HCT116 (cell line): ENCODE measurements at regions not wholly inside any gene's neighbourhood (a gene's known extent, or its start where the extent isn't known, plus 50 kb on each side); places are given as distances from the start of the nearest gene placed in this dataset.

Experiments
- ATAC-seq: fragments of 200-7000 bp; cut with Tn5 transposase; 2 replicates; pipeline ENCODE4 v1.9.1; 2020; ENCODE audit warnings: mild to moderate bottlenecking, moderate library complexity
- BruUV-seq: library from RNA; stranded (reverse); fragments of 400-500 nt; replicated peaks from 2 replicates; lab custom pipeline; 2021; lab: Mats Ljungman, UMichigan
- CTCF ChIA-PET: fragments of 300-600 bp; sonication (Branson Sonifier 250); formaldehyde crosslinking; loops from one replicate; lab custom pipeline; 2021; ENCODE audit warnings: antibody characterized with exemption; lab: Charles Lee
- POLR2A ChIA-PET: fragments of 300-600, 350-600 bp; sonication (Branson Sonifier 250); formaldehyde crosslinking; loops from one replicate; lab custom pipeline; 2021; ENCODE audit warnings: antibody characterized with exemption; lab: Charles Lee
- RAD21 ChIA-PET, 2 experiments: fragments of 300-600 bp; sonication (Branson Sonifier 250); formaldehyde crosslinking; loops; one replicate each; lab custom pipeline; 2023; ENCODE audit warnings: low total read pairs in 2 of 2; ENCODE audit not compliant: uncharacterized antibody in 2 of 2, unreplicated experiment in 2 of 2, low non-redundant PET in 1 of 2; lab: Charles Lee
- DNase-seq: peaks from one replicate; pipeline ENCODE4 v3.0.0-alpha.2; 2010; ENCODE audit warnings: low read depth, low spot score
- H2AFZ ChIP-seq: fragments of 200-600 bp; shearing (Covaris generic), sonication (generic); 2 replicates; pipeline ENCODE4 v1.6.1; 2017; ENCODE audit warnings: low read depth, mixed run types, mixed read lengths, antibody characterized with exemption, low read length; ENCODE audit not compliant: poor library complexity, severe bottlenecking
- H3K27ac ChIP-seq: 2 replicates; pipeline ENCODE4 v1.5.1; 2012; ENCODE audit warnings: low read depth, low read length
- H3K27me3 ChIP-seq: fragments of 200-600 bp; sonication (generic); 2 replicates; pipeline ENCODE4 v1.6.1; 2016; ENCODE audit warnings: mixed run types, low read length, mixed read lengths; ENCODE audit not compliant: insufficient read depth
- H3K36me3 ChIP-seq, 2 experiments: fragments of 200-500 bp in 1 of 2; fragments of 200-600 bp in 1 of 2; sonication (Bioruptor generic) in 1 of 2; sonication (generic) in 1 of 2; 2 replicates each; pipeline versions ENCODE4 v1.5.1 to v1.6.1; 2014 to 2016; ENCODE audit warnings: low read length in 2 of 2, inconsistent platforms in 1 of 2, mixed read lengths in 1 of 2, mixed run types in 1 of 2; ENCODE audit not compliant: insufficient read depth in 2 of 2, control insufficient read depth in 1 of 2
- H3K4me1 ChIP-seq, 2 experiments: fragments of 200-600 bp in 1 of 2; sonication (generic) in 1 of 2; 2 replicates each; pipeline versions ENCODE4 v1.5.1 to v1.6.1; 2012 to 2017; ENCODE audit warnings: low read length in 2 of 2, inconsistent platforms in 1 of 2, mild to moderate bottlenecking in 1 of 2, mixed read lengths in 1 of 2, mixed run types in 1 of 2, moderate library complexity in 1 of 2; ENCODE audit not compliant: insufficient read depth in 2 of 2, control insufficient read depth in 1 of 2
- H3K4me2 ChIP-seq: fragments of 200-600 bp; sonication (generic); 2 replicates; pipeline ENCODE4 v1.6.1; 2017; ENCODE audit warnings: mixed run types, low read length, mixed read lengths
- H3K4me3 ChIP-seq, 2 experiments: fragments of 200-600 bp in 1 of 2; sonication (generic) in 1 of 2; replicated peaks in 1 of 2; 2 replicates each; pipeline ENCODE4 v1.5.1; 2011 to 2016; ENCODE audit warnings: low read length in 2 of 2, control low read depth in 1 of 2, low read depth in 1 of 2, mild to moderate bottlenecking in 1 of 2, mixed read lengths in 1 of 2, mixed run types in 1 of 2
- H3K79me2 ChIP-seq: fragments of 200-600 bp; sonication (generic); 2 replicates; pipeline ENCODE4 v1.6.1; 2017; ENCODE audit warnings: mild to moderate bottlenecking, mixed run types, low read length, moderate library complexity, mixed read lengths; ENCODE audit not compliant: insufficient read depth
- H3K9ac ChIP-seq: fragments of 200-600 bp; sonication (generic); 2 replicates; pipeline ENCODE4 v1.6.1; 2016; ENCODE audit warnings: low read length, mixed read lengths
- H3K9me2 ChIP-seq: fragments of 200-600 bp; sonication (generic), shearing (Covaris generic); 2 replicates; pipeline ENCODE4 v1.6.1; 2017; ENCODE audit warnings: mixed run types, mild to moderate bottlenecking, moderate library complexity; ENCODE audit not compliant: insufficient read depth
- H3K9me3 ChIP-seq, 2 experiments: fragments of 200-500 bp in 1 of 2; fragments of 200-600 bp in 1 of 2; sonication (Bioruptor generic) in 1 of 2; sonication (generic) in 1 of 2; 2 replicates each; pipeline ENCODE4 v1.6.1; 2014 to 2017; ENCODE audit warnings: low read length in 2 of 2, mixed read lengths in 2 of 2, inconsistent platforms in 1 of 2, low read depth in 1 of 2, mild to moderate bottlenecking in 1 of 2, mixed run types in 1 of 2, moderate library complexity in 1 of 2; ENCODE audit not compliant: control insufficient read depth in 1 of 2, insufficient read depth in 1 of 2
- H4K20me1 ChIP-seq: fragments of 200-600 bp; sonication (generic), shearing (Covaris generic); 2 replicates; pipeline ENCODE4 v1.6.1; 2017; ENCODE audit warnings: mixed run types, mild to moderate bottlenecking, moderate library complexity; ENCODE audit not compliant: insufficient read depth
- CEBPB ChIP-seq: IDR thresholded peaks from 2 replicates; pipeline ENCODE4 v1.6.1; 2012; ENCODE audit warnings: low read depth
- CTCF ChIP-seq, 3 experiments: fragments of 200-600 bp in 1 of 3; sonication (generic) in 1 of 3; IDR thresholded peaks in 2 of 3; conservative IDR thresholded peaks in 1 of 3; 2 replicates each; pipeline ENCODE4 v1.5.1; 2012 to 2017; ENCODE audit warnings: low read depth in 2 of 3, low read length in 2 of 3, antibody characterized with exemption in 1 of 3, borderline replicate concordance in 1 of 3, control low read depth in 1 of 3, mild to moderate bottlenecking in 1 of 3, mixed read lengths in 1 of 3, mixed run types in 1 of 3, moderate library complexity in 1 of 3; ENCODE audit not compliant: insufficient read depth in 1 of 3
- ELF1 ChIP-seq: IDR thresholded peaks from 2 replicates; pipeline ENCODE4 v1.6.1; 2012; ENCODE audit warnings: low read depth, borderline replicate concordance
- EZH2 ChIP-seq: fragments of 200-600 bp; sonication (generic); IDR thresholded peaks from 2 replicates; pipeline ENCODE4 v1.6.1; 2017; ENCODE audit warnings: antibody characterized with exemption, mixed run types
- FOSL1 ChIP-seq: IDR thresholded peaks from 2 replicates; pipeline ENCODE4 v1.6.1; 2012; ENCODE audit warnings: low read depth
- MAX ChIP-seq: IDR thresholded peaks from 2 replicates; pipeline ENCODE4 v1.6.1; 2012
- POLR2A ChIP-seq: IDR thresholded peaks from 2 replicates; pipeline ENCODE4 v1.7.0; 2011; ENCODE audit warnings: borderline replicate concordance; ENCODE audit not compliant: insufficient read depth, insufficient read length; ENCODE audit errors: extremely low read depth
- RAD21 ChIP-seq: IDR thresholded peaks from 2 replicates; pipeline ENCODE4 v1.6.1; 2012; ENCODE audit warnings: low read depth, mild to moderate bottlenecking
- SRF ChIP-seq: IDR thresholded peaks from 2 replicates; pipeline ENCODE4 v1.6.1; 2012; ENCODE audit warnings: low read depth
- TCF7L2 ChIP-seq: IDR thresholded peaks from 2 replicates; pipeline ENCODE4 v1.7.0; 2011; ENCODE audit warnings: borderline replicate concordance, inconsistent platforms; ENCODE audit not compliant: insufficient read depth, insufficient read length; ENCODE audit errors: extremely low read depth
- ZBTB33 ChIP-seq: IDR thresholded peaks from 2 replicates; pipeline ENCODE4 v1.6.1; 2011; ENCODE audit warnings: mild to moderate bottlenecking, low read length, moderate library complexity; ENCODE audit not compliant: insufficient replicate concordance; ENCODE audit errors: extremely low read depth
- ZFX ChIP-seq: fragments of 450-650 bp; IDR thresholded peaks from 2 replicates; pipeline ENCODE4 v1.6.1; 2017
- ZNF274 ChIP-seq: fragments of 200-500 bp; sonication (Bioruptor generic); IDR thresholded peaks from 2 replicates; pipeline ENCODE4 v1.6.1; 2014; ENCODE audit warnings: mild to moderate bottlenecking, low read depth, low read length, inconsistent platforms
- intact Hi-C: fragments of 100-400 bp; cut with micrococcal nuclease; formaldehyde crosslinking; loops from 2 replicates; pipeline ENCODE4 v1.10.0; 2022
- TF ChIP-seq, protein P1 (sequence below): IDR thresholded peaks from 2 replicates; pipeline ENCODE4 v1.6.1; 2012

- H3K9me2 ChIP-seq = no peaks in the 10 kb centered on the region
- H4K20me1 ChIP-seq = no peaks in the 10 kb centered on the region
- no peak overlapping the region for H3K27ac ChIP-seq
- intact Hi-C loops = no loop called here
- no peaks in the 10 kb centered on the region for H3K79me2 ChIP-seq
- ATAC-seq = no peak
- H3K4me1 ChIP-seq = no peaks in the 10 kb centered on the region
- RAD21 ChIA-PET = no interaction called here
- CTCF ChIA-PET = no interaction called here
- BruUV-seq = no TSS peak
- no peaks in the 10 kb centered on the region for H3K9me3 ChIP-seq
- DNase-seq = no peak
- no peak overlapping the region for H3K4me2 ChIP-seq
- no peak overlapping the region for H3K9ac ChIP-seq
- TF ChIP-seq CEBPB (no peak), CTCF (IDR thresholded peaks at IDR 0.05 in 2 of 3, conservative IDR thresholded peaks at IDR 0.05 in 1 of 3; ENCODE audit: borderline replicate concordance in 1 of 3, insufficient read depth in 1 of 3, low read depth in 2 of 3, low read length in 2 of 3) (no peak), POLR2A (no peak), RAD21 (no peak), SRF (no peak), ELF1 (no peak), EZH2 (no peak), ZFX (no peak), ZBTB33 (no peak), FOSL1 (no peak), TCF7L2 (no peak), ZNF274 (no peak), MAX (no peak)
- TF ChIP-seq, protein P1, sequence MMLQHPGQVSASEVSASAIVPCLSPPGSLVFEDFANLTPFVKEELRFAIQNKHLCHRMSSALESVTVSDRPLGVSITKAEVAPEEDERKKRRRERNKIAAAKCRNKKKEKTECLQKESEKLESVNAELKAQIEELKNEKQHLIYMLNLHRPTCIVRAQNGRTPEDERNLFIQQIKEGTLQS = no peak
- H3K27me3 ChIP-seq = no peaks in the 10 kb centered on the region
- H3K36me3 ChIP-seq = no peaks in the 10 kb centered on the region
- no peak overlapping the region for H3K4me3 ChIP-seq
- POLR2A ChIA-PET = no interaction called here
- H2AFZ ChIP-seq = no peak overlapping the region
These were observed 134.4 kb upstream of the RAI14 start for GRCh38 chr5:34521628-34522290.
